ENCODE measurements at regions not wholly inside any gene's neighbourhood (a gene's known extent, or its start where the extent isn't known, plus 50 kb on each side); places are given as distances from the start of the nearest gene placed in this dataset.

GRCh38 chr20:57936636-57937385 is 227.0 kb upstream of the PMEPA1 start:
- TF ChIP-seq EZH2phosphoT487 (IDR thresholded peaks at IDR 0.05; ENCODE audit: borderline replicate concordance, low read depth, low read length): no peak
- TF ChIP-seq, protein P1, sequence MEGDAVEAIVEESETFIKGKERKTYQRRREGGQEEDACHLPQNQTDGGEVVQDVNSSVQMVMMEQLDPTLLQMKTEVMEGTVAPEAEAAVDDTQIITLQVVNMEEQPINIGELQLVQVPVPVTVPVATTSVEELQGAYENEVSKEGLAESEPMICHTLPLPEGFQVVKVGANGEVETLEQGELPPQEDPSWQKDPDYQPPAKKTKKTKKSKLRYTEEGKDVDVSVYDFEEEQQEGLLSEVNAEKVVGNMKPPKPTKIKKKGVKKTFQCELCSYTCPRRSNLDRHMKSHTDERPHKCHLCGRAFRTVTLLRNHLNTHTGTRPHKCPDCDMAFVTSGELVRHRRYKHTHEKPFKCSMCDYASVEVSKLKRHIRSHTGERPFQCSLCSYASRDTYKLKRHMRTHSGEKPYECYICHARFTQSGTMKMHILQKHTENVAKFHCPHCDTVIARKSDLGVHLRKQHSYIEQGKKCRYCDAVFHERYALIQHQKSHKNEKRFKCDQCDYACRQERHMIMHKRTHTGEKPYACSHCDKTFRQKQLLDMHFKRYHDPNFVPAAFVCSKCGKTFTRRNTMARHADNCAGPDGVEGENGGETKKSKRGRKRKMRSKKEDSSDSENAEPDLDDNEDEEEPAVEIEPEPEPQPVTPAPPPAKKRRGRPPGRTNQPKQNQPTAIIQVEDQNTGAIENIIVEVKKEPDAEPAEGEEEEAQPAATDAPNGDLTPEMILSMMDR (conservative IDR thresholded peaks at IDR 0.05; ENCODE audit: low read length): no peak
- no peak overlapping the region for H3K4me2 ChIP-seq (ENCODE audit: low read length)
- no peak overlapping the region for H2AFZ ChIP-seq (ENCODE audit: low read length)
- no peaks in the 10 kb centered on the region for H3K9me2 ChIP-seq (ENCODE audit: insufficient read depth, low read length)
- no peaks in the 10 kb centered on the region for H4K20me1 ChIP-seq (ENCODE audit: insufficient read depth, low read length)
- no peak overlapping the region for H3K4me3 ChIP-seq (ENCODE audit: low read depth, low read length, poor library complexity, severe bottlenecking)
- CTCF ChIA-PET (ENCODE audit: unreplicated experiment): no interaction called here
- no TSS peak for BruUV-seq (replicated peaks)
- no peaks in the 10 kb centered on the region for H3K36me3 ChIP-seq (ENCODE audit: insufficient read depth, low read length)
- H3K79me2 ChIP-seq (ENCODE audit: insufficient read depth, low read depth, low read length): no peaks in the 10 kb centered on the region
- POLR2A ChIA-PET: no interaction called here
- DNase-seq (ENCODE audit: low spot score): no peak
- intact Hi-C loops (cut with micrococcal nuclease; ENCODE audit: unreplicated experiment): no loop called here
- H3K4me1 ChIP-seq (ENCODE audit: insufficient read depth, low read length, poor library complexity, severe bottlenecking): no peaks in the 10 kb centered on the region
- no peaks in the 10 kb centered on the region for H3K9me3 ChIP-seq (ENCODE audit: low read length)
- H3K27ac ChIP-seq (ENCODE audit: low read depth, low read length, poor library complexity, severe bottlenecking): no peak overlapping the region

GRCh38 chr20:57934913-57935312 is 225.1 kb upstream of the PMEPA1 start:
- Histone ChIP-seq H3K36me3 (ENCODE audit: insufficient read depth, low read length) (no peaks in the 10 kb centered on the region), H4K20me1 (ENCODE audit: insufficient read depth, low read length) (no peaks in the 10 kb centered on the region), H3K9me3 (ENCODE audit: low read length) (no peaks in the 10 kb centered on the region), H3K27ac (ENCODE audit: low read depth, low read length, poor library complexity, severe bottlenecking) (no peak overlapping the region), H3K9me2 (ENCODE audit: insufficient read depth, low read length) (no peaks in the 10 kb centered on the region), H3K4me3 (ENCODE audit: low read depth, low read length, poor library complexity, severe bottlenecking) (no peak overlapping the region), H3K79me2 (ENCODE audit: insufficient read depth, low read depth, low read length) (no peaks in the 10 kb centered on the region), H3K4me1 (ENCODE audit: insufficient read depth, low read length, poor library complexity, severe bottlenecking) (no peaks in the 10 kb centered on the region), H2AFZ (ENCODE audit: low read length) (no peak overlapping the region), H3K4me2 (ENCODE audit: low read length) (no peak overlapping the region)
- intact Hi-C loops (cut with micrococcal nuclease; ENCODE audit: unreplicated experiment): no loop called here
- ChIA-PET POLR2A (interaction anchor here (0.6 kb wide), 1 partner anchor 33 kb away, joined by 3 read pairs; no protein-coding TSS in a partner anchor), CTCF (ENCODE audit: unreplicated experiment) (no interaction called here)
- DNase-seq (ENCODE audit: low spot score): no peak
- BruUV-seq (replicated peaks): no TSS peak
- no peak for TF ChIP-seq EZH2phosphoT487 (IDR thresholded peaks at IDR 0.05; ENCODE audit: borderline replicate concordance, low read depth, low read length)
- TF ChIP-seq, protein P1 (conservative IDR thresholded peaks at IDR 0.05; ENCODE audit: low read length): no peak

Data from OCI-LY7 (cell line).